ENCODE measurements at regions not wholly inside any gene's neighbourhood (a gene's known extent, or its start where the extent isn't known, plus 50 kb on each side); places are given as distances from the start of the nearest gene placed in this dataset.

DNA sequence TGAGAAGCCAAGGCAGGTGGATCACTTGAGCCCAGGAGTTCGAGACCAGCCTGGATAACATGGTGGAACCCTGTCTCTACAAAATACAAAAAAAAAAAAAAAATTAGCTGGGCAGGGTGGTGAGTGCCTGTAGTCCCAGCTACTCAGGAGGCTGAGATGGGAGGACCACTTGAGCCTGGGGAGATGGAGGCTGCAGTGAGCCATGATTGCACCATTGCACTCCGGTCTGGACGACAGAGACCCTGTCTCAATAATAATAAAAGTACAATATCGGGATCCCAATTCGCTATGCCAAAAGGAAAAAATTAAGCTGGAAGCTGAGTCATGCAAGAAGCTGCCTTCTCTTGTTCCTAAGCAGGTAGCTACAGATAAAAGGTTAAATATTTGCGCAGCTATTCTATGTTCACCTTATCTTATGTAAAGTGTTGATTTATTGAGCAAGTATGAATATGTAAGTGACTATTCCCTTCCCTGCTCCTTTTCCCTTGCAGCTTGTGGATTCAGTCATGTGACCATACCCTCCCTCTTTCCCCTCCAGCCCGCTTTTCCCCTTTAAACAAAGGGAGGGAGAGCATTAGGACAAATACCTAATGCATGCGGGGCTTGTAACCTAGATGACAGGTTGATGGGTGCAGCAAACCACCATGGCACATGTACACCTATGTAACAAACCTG lies 112.0 kb downstream of the LITAF start:
- no peaks in the 10 kb centered on the region for H3K4me1 ChIP-seq
- no peaks in the 10 kb centered on the region for H3K9me3 ChIP-seq
- DNase-seq: no peak
- TF ChIP-seq CTCF (IDR thresholded peaks at IDR 0.05): no peak
- H3K4me3 ChIP-seq: no peak overlapping the region
- no peaks in the 10 kb centered on the region for H3K27me3 ChIP-seq
- no peaks in the 10 kb centered on the region for H3K36me3 ChIP-seq
- WGBS, 2 donors: 74 to 88% methylated on average over 8 of the region's 8 CpGs
- ATAC-seq: no peak
- no peak overlapping the region for H3K27ac ChIP-seq
- intact Hi-C loops (cut with DNase I): no loop called here

DNA sequence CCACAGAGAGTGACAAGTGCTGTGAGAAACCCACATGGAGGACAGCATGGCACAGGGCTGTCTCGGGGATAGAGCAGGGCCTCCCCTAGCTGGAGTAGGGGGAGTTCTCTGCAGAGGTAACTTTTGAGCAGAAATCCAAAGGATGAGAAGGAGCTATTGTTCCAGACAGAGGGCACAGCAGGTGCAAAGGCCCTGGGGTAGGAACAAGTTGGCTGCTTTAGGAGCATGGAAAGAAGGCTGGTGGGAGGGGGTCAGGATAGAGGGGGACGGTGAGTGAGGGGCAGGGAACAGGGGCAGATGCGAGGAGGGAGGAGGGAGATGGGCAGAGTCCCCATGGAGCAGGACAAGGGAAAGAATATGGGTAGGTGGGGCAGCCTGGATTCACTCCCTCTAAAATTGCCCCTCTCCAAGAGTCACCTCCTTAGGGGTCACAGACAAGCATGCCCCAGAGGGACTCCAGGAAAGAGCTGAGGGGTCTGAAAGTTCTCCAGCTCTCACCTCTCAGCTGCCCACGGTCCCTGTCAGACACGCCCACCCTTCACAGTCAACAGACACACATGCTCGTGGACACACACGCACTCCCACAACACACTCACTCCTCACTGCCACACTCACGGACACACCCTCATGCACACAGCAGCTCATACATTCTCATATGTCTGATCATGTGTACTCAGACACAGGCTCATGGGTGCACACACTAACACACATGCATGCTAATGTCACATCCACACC lies 110.7 kb downstream of the LITAF start:
- TF ChIP-seq CTCF (IDR thresholded peaks at IDR 0.05): no peak
- WGBS, 2 donors: 59 to 69% methylated on average over 8 of the region's 8 CpGs
- DNase-seq (no peak), ATAC-seq (no peak)
- intact Hi-C loops (cut with DNase I): no loop called here
- Histone ChIP-seq H3K4me1 (no peaks in the 10 kb centered on the region), H3K36me3 (no peaks in the 10 kb centered on the region), H3K4me3 (no peak overlapping the region), H3K9me3 (peaks cover 0 to 7% (median 0%) of the 10 kb centered on the region in 11 donors), H3K27ac (no peak overlapping the region), H3K27me3 (no peaks in the 10 kb centered on the region)

DNA sequence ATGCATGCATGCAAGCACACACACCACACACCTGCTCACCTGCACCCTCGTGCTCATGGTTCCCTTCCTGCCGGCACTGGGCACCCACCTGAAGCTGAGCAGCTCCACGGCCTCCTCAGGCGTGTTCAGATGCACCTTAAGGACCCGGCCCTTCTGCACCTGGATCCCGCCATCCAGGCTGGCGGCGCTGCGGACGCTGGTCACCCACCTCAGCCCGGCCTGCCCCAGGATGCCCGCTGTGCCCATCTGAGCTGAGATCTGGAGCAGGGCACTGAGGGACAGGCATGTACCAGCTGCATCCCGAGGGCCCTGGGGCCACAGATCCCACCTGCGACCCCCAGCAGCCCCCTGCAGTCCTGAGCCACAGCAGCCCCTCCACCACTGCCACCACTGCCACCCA lies 110.0 kb downstream of the LITAF start:
- no peak for TF ChIP-seq CTCF (IDR thresholded peaks at IDR 0.05)
- no peak for DNase-seq
- Histone ChIP-seq H3K9me3 (peaks cover 0 to 7% (median 0%) of the 10 kb centered on the region in 11 donors), H3K36me3 (no peaks in the 10 kb centered on the region), H3K27ac (no peak overlapping the region), H3K4me1 (no peaks in the 10 kb centered on the region), H3K4me3 (no peak overlapping the region), H3K27me3 (no peaks in the 10 kb centered on the region)
- ATAC-seq: peak in 1 of 8 donors; percentile 26
- 87 to 94% methylated on average over 13 to 14 of the region's 14 CpGs for WGBS, 2 donors
- intact Hi-C loops (cut with DNase I): no loop called here

GRCh38 chr16:11478431-11479119 lies 108.1 kb downstream of the LITAF start:
- H3K4me3 ChIP-seq: no peak overlapping the region
- no peaks in the 10 kb centered on the region for H3K27me3 ChIP-seq
- ATAC-seq (no peak), DNase-seq (no peak)
- no peak overlapping the region for H3K27ac ChIP-seq
- TF ChIP-seq CTCF (IDR thresholded peaks at IDR 0.05): no peak
- WGBS, 2 donors: 84 to 89% methylated on average over 17 of the region's 17 CpGs
- no peaks in the 10 kb centered on the region for H3K36me3 ChIP-seq
- H3K9me3 ChIP-seq: peaks cover 0 to 18% (median 4%) of the 10 kb centered on the region in 11 donors
- intact Hi-C loops (cut with DNase I): no loop called here
- H3K4me1 ChIP-seq: no peaks in the 10 kb centered on the region
